ENCODE measurements at regions not wholly inside any gene's neighbourhood (a gene's known extent, or its start where the extent isn't known, plus 50 kb on each side); places are given as distances from the start of the nearest gene placed in this dataset.

GRCh38 chr15:31957581-31957980 lies 72.7 kb upstream of the CHRNA7 start:
- TF ChIP-seq CTCF (IDR thresholded peaks at IDR 0.05): no peak
- no peak for TF ChIP-seq POLR2A (IDR thresholded peaks at IDR 0.05)

Data from transverse colon (tissue), 3 donors.